GM21528 (cell line): ENCODE measurements at regions not wholly inside any gene's neighbourhood (a gene's known extent, or its start where the extent isn't known, plus 50 kb on each side); places are given as distances from the start of the nearest gene placed in this dataset.

Experiments used
- ATAC-seq: cut with Tn5 transposase; IDR thresholded peaks from one replicate; pipeline ENCODE4 v1.9.1; 2021; ENCODE audit warnings: mild to moderate bottlenecking, moderate library complexity; ENCODE audit not compliant: unreplicated experiment, low FRiP score

DNA sequence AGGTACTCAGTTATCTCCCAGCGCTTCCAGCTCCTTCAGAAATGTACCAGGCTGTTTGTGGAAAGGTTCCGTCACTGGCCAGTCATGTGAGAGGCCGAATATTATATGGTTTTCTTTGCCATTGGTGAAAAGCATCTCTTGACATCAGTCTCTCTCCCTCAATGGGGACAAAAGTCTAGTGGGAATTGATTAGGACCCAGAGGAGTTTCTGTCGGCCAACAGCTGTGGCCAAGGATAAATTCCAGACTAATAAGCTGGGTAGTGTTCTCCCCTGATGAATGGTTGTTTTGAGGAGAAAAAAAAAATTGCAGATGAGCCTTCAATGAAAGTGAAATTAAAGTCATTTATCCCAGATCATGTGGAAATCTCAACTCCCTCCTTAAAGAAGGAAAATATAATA, 404.7 kb upstream of the THRB start:
- no peak for ATAC-seq

DNA sequence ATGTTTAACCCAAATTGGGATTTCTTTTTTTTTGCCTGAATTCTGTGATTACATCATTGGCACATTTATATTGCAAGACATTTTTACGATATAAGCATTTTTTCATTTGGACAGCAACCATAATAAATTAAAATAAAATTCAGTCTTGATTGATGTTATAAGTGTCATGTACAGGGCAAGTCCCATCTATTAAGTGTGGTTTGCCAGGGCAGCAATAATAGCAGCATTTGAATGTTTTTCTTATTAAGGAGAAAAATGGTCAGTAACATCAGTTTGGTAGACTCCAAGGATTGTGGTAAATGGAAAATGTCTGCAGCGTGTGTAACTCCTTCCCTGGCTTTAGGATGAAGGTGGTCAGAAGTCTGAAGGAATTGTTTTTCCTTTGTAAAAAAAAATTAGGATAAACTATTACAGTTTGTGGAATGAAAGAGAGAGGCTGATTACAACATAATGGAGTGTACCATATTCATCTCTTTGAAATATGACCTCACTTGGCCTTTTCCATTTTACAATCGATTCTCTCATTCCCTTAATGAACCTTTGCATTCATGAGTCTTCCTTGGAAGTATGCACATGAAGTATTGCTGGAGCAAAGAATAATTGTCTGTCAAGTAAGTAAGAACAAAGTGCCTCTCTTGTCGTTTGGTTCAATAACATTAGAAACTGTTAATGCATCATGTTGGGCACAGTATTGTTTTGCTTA, 405.4 kb upstream of the THRB start:
- no peak for ATAC-seq

DNA sequence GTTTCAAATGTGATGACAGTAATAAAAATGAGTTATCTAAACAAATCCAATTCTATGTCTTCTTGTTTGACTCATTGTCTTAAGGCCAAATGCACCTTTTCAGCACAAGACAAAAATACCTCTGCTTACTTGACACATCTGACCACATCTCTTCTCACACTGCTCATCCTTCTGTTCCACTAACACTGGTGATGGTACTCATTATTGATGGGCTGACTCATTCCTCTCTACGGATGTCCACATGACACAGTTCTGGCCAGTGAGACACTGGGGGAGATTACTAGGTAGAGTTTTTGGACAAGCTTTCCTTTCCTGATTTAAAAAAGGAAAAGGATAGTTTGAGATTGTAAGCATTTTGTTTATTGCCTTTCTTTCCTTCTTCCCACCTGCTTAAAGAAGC, 410.6 kb upstream of the THRB start:
- ATAC-seq: no peak

DNA sequence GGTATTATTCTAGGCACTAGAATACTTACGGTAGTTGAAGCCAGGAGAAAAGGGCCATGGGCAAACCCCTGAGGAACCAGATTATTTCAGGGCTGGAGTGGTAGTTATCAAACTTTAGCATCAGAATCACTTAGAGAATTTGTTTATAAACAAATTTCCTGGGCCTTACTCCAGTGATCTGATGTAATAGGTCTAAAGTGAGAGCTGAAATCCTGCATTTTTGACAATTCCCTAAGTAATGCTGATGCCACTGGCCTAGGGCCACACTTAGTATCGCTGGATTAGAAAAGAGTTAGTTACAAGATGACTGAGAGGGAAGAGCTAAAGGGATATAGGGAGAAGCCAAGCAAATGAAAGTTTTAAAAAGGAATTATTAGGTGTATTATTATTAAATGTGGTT, 412.5 kb upstream of the THRB start:
- no peak for ATAC-seq

DNA sequence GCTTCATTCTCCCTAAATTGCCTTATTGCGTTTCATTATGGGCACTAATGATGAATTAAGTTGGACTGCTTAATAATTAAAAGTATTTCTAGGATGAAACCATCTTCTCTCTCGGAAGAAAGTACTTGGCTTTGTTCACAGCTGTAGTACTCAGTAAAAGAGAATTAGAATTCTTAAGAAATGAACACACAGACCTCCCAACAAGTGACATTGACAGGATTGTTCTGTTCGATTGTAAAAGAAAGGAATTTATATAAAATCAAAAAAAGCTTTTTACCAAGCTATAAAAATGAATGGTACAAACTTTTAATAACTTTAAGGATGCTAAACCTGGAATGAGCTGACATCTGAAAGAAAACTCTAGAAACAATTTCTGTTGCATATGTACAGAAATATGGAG, 416.4 kb upstream of the THRB start:
- no peak for ATAC-seq

DNA sequence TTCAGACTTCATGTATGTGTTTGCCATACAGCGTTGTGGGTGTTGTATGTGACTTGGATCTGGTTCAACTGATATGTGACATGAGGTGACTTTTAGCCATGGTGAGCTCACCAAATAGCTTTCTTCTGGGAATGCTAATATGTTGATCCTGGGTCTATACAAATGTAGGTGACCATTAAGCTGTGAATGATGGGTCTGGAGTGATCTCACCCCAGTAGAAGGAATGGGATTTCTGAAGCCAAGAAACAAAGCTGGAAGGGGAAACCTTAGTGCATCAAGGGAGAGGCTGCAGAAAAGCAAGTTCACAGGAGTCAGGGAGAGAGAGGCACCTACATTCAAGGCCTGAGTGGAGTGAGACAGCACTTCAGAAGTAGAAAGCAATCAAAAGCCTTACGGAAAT, 421.0 kb upstream of the THRB start:
- ATAC-seq: no peak

DNA sequence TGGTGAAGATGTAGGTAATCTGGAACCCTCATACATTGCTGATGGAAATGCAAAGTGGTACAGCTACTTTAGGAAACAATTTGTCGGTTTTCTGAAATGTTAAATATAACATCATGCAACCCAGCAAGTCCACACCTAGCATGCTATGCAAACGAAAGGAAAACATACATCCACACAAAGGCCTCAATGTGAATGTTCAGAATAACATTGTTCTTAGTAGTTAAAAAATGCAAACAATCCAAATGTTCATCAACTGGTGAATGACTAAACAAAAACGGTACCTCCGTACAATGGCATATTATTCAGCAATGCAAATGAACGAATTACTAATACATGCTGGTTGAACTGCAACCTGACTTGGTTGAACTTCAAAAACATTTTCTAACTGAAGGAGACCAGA, 423.3 kb upstream of the THRB start:
- ATAC-seq: no peak

DNA sequence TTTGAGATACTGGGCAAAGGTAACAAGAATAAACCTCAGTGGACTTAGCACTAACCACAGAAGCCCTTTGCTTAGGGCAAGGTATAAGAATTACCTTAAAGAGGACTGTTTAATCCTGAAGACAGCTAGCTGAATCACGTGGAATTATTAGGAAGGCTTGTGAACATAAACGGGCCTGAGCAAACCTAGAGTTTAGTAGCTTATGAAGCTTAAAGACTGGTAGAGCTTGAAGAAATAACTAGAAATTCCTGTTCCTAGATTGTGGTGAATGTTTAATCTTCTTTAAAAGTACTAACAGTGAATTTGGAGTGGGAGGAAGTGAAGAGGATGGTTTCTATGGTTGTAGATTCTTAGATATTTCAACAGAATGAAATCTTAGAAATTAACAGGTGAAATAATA, 428.9 kb upstream of the THRB start:
- no peak for ATAC-seq

DNA sequence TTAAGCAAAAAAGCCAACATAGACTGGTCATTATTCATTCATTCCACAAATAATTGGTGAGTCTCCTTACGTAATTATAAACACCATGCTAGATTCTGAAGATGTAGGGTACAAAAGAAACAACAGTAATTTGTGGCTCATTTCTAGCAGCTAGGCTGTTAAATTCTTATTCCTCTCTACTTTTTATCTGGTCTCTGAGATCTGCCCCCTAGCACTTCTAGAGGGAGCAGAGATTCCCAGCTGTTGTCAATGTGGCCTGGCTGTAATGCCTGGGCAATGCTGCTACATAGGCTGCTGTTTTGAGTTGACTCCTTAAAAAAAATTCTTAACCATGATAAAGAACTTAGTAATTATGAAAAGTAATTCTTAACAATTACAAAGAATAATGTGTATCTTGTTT, 434.9 kb upstream of the THRB start:
- ATAC-seq: no peak

DNA sequence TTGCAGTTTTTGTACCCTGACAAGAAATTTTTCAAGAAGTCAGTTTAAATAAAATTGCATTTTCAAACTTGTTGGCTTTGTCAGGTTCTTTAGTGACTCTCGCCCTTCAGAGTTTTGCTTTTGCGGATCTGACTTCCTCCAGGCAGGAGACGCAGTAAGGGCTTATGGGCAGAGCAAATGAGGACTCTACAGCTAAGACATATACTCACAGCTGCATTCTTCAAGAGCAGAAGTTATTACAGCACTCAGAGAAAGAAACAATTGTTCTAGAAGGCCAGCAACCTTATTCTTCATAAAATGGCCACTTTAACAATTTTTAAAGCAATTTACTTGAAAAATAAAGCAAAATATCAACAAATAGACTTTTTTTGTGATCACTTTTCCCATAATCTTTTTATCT, 438.8 kb upstream of the THRB start:
- no peak for ATAC-seq

DNA sequence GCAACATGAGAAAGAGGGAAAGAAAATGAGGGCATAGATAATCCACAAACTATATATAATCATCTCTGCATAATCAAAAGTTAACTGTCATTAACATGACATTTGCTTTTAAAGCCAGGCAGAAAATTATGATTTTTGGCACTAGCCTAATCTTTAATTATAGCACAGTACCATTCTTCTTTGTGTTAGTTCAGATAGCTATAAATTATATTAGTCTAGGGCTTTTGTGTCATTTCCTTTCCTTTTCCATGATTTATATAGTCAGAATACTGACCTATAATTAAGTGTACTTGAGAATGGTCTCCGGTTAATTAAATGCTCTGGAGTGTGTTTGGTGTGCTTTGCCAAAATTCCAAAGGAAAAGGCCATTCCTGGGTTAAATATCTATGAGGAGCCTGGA, 441.9 kb upstream of the THRB start:
- ATAC-seq: no peak

DNA sequence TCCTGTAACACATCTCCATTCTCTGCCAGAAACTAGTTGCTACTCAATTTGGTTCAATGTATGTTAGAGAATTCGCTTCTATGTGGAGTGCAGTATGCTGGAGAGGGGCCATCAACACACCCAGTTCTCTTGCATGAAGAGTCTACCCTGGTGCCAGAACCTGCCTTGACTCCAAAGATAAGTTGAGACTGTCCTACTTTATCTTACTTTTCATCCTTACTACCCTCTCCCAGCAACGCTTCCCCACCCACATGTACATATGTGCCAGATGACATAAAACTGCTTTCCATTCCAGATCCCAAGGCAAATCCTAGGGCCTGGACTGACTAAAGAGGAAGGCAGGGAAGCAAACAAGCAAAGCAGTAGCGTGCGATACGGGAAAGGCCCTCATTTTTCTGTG, 442.6 kb upstream of the THRB start:
- ATAC-seq: no peak

DNA sequence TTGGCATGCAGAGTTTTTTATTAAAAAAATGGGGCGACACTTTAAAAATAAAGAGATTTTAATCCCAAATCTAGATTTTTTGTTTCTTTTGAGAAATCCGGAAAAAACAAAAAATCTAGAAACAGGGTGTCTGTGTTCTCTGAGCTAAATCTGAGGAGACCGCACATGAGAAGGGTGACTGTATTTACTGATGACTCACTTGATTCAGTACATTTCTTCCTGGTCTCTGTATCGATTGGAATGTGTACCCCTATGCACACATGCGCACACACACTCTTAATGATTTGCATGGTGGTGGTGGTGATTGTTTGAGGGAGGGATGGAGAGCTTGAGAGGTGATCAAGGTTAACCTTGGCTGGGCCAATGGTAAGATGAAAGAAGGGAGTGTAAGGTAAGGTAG, 443.1 kb upstream of the THRB start:
- no peak for ATAC-seq

DNA sequence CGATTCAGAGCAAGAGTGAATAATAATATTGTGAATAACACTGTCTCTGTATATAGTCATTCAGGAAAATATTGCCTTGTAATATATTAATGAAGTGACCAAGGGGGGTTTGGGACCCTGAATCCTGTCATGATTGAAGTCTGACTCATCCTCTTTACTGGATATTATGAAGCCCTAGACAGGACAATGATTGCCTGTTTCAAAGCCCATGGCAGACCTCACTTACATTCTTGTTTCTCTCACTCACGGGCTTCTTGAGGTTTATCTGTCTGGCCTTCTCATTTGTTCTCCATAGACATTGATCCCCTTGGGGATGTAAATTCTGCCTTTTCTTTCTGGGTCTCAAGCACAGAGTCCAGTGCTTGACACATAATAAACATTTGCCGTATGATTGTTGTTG, 449.3 kb upstream of the THRB start:
- no peak for ATAC-seq

DNA sequence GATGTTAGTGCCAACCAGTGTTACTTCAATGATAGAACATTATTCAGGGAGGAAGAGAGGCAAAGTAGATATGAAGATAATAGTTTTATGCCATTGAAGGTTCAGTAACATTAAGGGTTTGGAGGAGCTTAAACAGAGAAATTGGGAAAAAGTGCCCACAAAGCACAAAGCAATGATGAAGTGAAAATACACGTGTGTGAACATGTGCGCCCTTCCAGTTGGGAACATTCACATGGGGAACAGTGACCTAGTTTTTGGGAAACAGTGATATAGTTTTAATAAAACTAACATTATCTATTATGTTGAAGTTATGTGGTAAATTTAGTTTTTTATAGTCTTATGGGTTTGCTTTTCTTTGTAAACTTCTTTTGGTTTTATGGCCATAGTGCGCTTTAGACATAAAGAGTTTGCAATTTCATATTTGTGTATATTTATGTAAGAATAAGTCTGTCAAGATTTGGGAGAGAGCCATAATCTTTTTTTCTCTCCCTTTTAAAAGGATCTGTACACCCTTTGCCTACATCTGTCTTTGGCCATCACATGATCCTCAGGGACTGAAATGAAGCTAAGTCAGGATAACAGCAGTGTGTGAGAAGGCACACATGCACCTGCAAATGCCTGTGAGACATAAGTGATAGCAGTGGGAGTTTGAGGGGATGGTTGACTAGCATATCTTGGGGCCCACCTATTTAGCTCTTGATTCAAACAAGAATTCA, 450.3 kb upstream of the THRB start:
- ATAC-seq: no peak

DNA sequence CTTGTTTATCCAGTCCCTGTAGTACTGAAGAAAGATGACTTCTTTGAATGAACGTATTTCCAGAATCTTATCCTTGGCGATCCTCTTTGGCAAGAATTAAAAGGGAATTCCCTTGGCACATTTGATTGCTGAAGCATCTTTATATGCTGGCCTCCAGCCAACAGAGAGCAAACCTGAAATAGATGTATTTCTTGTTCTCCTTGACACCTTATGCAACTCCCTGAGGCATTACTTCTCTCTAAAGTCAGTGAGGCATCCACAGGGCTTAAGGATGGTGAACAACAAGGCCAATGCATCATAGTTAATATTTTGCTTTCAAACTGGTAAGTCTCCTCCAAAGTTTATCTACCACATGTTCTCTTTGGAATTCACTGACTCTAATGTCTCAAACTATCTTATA, 450.9 kb upstream of the THRB start:
- no peak for ATAC-seq

DNA sequence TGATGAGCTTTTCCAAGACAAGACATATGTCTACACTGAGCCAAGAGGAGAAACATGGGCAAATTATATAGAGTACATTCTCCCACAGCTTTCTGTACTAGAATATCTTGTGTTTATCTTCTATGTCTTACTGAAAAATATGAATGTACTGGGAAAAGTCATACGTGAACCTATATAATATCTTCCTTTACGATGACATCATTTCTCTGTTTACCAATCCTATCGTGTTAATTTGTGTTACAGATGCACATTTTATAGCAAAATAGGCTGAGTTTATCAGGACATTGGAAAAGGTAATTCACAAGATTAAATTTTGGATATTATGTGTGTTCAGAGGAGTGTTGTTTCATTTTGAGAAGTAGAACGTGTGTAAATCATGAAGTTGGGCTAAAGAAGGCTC, 452.5 kb upstream of the THRB start:
- ATAC-seq: no peak

DNA sequence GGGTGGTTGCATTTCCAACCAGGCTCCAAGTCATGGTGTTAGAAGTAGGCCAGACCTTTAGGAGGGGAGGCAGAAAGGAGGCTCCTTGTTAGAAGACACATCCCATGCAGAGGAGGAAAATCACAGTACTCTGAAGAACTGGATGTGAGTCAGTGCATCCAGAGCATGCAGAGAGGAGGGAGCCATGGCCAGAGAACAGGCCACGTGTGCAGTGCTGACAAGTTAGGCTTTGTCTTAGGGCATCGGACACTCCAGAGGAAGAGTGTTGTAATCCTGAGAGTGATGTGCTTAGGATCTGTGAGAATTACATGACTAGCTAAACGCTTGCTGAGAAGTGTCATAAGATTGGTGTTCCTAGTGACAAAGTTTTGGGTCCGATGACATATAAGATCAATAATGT, 456.5 kb upstream of the THRB start:
- ATAC-seq: no peak

DNA sequence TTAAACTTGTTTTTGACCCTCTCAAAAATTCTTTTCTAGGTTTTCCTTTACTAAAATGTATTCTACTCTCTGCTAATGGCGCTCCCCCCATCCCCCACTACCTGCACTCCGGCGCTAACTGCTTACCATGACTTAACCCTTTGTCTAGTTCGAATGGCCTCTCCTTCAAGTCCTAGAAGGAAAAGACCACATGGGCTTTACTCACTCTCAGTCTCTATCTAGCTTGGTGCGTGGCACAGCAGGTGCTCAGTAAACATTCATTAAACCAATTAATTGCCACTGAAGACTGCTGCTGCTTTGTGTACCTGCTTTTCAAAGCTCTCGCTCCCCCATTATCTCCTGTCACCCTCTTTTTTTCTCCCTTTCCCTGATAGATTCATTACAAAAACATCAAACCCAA, 457.7 kb upstream of the THRB start:
- ATAC-seq: no peak

DNA sequence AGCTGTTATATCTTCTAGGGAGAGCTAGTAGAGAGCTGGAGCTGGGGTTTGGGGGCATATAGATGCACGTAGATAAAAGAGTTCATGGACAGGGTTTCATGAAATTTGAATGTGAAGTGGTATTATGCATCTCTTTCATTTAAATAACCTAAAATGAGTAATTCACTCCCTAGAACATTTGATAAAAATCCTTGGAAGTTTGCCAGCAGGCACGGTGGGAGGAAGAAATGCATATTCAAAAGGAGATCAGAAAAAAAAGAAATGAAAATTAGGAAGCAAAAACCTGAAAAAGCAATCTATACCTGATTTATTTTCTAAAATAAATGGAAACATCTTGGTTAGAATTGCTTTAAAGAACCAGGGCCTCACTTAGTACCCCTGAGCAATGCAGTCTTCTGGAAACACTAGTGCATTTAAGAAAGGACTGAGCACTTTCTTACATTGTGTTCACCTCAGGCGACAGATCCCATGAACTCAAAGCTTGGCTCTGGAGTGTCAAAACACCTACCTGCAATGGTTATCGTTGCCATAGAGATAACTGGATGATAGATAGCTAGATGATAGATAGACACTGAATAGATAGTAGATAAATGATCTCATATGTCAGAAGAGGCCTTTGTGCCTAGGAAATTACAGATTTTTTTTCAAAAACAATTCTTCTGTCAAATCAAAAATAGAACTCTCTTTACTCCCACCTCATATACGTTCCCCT, 458.6 kb upstream of the THRB start:
- no peak for ATAC-seq

DNA sequence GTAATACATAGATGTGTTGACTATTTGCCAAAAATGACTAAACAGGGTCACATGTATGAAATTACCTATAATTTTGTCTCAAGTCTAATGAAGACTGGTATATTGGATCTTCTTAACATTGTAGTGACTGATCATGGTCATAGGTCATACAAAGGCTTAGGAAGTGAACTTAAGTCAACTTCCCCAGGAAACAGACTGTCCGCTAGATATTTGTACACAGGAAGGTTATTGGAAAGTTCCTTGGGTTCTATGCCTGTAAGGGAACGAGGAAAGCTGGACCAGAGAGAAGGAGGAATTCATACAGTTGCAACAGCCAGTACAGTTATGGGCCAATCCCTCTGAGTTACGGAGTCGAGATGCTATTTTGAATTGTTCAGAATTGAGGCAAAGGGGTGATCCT, 462.0 kb upstream of the THRB start:
- ATAC-seq: no peak

DNA sequence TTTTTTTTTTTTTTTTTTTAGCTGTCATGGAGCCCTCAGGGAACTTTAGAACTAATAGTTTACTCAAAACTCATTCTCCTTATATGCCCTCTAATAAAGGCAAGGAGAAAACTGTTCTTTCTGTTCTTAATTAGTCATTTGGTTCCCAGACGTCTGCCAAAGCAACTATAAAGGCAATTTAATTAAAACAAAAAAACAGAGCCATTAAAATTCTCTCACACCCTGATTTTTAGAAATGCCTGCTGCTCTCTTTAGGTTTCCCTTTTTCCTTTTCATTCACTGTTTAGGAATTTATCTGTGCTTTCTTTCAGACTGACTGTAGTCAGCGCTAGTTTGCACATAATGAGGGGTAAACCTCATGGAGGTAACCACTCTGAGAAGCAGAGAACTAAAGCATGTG, 463.6 kb upstream of the THRB start:
- no peak for ATAC-seq
